ENCODE measurements at regions not wholly inside any gene's neighbourhood (a gene's known extent, or its start where the extent isn't known, plus 50 kb on each side); places are given as distances from the start of the nearest gene placed in this dataset.

DNA sequence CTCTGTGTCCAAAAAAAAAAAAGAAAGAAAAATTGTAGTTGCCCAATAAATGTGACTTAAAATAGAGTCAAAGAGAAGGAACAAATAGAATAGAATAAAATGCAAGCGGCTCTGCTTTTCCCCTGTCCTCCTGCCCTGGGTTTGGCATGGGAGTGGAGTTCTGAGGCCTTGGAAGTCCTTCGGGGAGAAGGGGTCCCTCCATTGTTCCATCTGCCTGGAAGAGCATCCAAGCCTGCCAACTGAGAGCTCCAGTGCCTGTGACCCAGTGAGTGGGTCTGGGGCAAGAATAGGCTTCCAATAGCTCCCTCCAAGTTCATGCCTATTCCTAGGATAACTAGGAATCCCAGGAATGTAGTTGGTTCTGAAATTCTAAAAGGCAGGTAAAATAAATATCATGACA, 321.4 kb downstream of the MYCN start:
- DNase-seq (ENCODE audit: low read depth in 2 of 3, low spot score in 1 of 3) = no peak

DNA sequence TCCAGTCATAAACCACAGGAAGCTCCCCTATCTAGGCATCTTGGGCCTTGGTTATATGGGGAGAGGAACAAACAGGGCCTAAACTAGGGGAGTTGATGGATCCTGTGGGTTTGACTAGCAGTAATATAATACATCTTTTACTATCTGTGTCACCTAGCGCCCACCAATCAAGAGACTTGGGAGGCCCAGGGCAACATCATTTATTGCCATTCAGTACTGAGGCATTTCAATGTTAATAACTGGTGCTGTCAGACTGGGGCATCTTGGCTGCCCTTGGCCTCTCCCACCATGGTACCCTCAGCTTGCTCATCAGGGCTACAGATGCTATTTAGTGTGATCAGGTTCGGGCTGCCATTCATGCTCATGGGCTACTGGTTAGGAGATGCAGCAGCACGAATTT, 320.7 kb downstream of the MYCN start:
- no peak for DNase-seq (ENCODE audit: low read depth in 2 of 3, low spot score in 1 of 3)

DNA sequence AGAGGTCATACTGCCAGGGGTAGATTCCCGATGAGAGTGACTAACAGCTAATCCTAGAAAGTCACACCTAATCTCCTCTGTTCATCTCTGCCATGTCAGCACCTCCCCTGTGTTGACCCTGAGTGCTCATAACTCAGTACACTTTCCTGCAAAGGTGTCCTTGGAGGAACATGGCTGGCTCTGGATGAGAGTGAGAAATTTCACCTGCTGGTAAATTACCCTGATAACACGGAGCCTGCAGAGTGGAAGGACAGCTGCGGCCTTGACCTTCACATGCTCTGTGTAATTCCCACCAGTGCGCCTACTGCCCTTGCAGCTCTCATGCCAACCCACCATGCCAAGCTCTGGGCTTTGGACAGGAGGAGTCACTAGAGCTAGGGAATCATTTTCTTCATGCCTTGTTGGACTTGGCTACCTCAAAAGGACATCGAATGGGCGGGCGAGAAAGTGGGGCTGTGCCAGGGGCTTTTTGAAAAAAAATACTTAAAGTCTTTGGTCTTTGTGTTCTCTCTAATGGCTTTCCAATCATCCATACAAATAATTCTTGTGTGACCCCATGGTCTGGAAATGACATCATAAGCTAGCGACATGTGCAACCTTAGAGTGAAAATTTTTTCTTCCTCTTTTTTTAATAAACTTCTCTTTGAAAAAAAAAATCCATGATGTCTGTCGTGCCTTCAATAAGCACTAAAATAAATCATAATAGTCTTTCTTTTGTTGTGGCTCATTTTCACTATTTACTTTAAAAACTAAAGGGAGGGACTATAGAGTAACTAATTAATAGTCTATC, 319.9 kb downstream of the MYCN start:
- no peak for DNase-seq (ENCODE audit: low read depth in 2 of 3, low spot score in 1 of 3)

DNA sequence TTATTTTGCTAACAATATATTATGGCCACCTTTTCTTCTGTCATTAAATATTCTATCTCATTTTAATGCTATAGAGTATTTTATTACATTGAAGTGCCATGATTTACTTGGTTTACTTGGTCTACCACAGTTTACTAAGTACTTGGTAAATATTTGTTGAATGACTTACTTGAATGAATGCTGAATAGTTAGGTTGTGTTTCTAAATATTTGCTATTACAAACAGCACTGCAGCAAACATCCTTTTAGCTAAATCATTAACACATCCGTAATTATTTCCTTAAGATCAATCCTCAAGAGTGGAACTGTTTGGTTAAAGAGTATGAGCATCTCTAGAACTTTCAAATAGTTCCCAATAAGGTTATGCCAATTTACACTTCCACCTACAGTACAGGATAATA, 318.7 kb downstream of the MYCN start:
- DNase-seq (ENCODE audit: low read depth in 2 of 3, low spot score in 1 of 3) = no peak

DNA sequence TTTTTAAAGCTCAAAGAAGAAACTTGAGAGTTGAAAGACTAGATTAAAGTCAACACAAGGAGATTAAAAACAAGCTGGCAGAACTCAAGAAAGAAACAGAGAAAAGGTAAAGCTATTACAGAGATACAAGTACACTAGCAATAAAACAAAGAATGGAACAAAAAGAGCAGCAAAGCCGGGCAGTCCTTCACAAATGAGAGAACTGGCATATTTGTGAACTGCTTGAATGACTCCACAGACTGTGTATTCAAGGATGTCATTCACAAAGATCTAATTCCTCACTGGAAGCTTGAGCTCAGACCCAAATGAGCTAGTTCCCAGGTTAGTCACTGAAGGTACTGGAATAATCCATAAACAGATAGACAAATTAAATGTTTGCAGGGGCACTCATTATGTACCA, 318.0 kb downstream of the MYCN start:
- DNase-seq (ENCODE audit: low read depth in 2 of 3, low spot score in 1 of 3) = no peak

DNA sequence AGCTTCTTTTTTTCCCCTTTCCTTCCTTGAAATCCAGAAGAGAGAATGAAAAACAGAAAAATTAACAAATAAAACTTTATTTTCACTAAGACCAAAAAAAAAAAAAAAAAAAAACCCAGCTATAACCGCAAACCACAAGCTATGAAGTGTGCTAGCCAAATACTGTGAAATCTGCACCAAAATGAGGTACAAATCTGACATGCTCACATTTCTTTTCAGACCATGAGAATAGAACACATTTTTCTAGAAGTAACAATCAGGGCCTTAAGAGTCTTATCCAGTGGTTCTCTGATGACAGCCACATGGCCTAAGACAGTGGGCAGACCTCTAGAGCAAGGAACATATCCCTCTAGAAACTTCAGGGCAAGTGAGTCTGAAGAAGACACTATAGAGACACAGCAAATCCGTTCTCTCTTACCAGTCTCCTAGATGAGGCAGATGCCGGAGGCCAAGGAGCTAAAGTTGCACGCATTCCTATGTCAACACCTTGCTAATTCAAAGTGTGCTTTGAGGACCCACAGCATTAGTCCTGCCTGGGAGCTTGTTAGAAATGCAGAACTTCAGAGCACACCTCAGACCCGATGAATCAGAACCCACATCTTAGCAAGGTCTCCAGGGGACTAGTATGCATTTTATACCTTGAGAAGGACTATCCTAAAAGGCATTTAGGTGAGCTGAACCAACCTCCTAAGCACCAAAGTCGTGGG, 317.1 kb downstream of the MYCN start:
- DNase-seq (ENCODE audit: low read depth in 2 of 3, low spot score in 1 of 3) = no peak

DNA sequence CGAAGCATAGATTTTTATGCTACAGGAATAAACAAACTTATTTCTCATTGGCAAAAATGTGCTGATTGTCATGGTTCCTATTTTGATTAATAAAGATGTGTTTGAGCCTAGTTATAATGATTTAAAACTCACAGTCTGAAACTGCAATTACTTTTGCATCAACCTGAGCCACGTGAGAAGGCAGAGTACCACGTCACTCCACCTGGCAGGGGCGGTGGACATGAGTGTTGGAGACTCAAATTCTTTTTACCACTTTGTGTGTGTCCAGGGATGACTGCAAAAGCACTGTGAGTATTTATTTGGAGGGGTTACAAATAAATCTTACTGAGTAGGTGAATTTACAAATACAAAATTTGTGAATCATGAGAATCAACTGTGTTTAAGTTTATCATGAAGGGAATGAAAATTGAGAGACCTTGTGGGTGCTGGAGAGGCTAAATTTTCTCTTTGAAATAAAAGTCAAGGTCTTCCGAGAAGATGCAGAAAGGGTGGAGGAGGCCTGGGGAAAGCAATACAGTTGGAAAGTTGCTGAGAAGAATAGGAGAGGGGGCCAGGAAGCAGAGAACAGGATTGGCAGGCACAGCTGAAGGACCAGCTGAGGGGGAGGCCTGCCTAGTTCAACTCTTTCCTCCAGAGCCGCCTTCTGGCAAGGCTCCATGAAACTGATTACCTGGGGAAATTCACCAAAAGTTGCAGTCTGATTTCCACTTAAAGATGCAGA, 316.4 kb downstream of the MYCN start:
- DNase-seq (ENCODE audit: low read depth in 2 of 3, low spot score in 1 of 3) = no peak

DNA sequence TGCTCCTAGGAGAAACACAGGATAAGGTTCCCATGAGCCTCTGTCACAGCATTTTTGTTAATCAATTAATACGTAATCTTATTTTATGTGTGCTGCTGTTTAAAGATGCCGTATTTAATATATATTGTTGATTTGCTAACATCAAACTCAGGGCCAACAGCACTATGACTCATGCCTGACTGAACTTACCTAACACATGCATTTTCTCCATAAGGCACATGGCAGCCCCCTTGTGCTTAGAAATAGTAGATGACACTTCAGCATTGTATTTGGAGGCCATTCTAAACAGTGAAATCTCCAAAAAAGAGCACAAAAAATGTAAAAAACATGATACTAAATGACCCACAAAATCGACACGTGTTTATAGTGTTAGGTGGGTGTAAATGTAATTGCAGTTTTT, 314.8 kb downstream of the MYCN start:
- no peak for DNase-seq (ENCODE audit: low read depth in 2 of 3, low spot score in 1 of 3)

DNA sequence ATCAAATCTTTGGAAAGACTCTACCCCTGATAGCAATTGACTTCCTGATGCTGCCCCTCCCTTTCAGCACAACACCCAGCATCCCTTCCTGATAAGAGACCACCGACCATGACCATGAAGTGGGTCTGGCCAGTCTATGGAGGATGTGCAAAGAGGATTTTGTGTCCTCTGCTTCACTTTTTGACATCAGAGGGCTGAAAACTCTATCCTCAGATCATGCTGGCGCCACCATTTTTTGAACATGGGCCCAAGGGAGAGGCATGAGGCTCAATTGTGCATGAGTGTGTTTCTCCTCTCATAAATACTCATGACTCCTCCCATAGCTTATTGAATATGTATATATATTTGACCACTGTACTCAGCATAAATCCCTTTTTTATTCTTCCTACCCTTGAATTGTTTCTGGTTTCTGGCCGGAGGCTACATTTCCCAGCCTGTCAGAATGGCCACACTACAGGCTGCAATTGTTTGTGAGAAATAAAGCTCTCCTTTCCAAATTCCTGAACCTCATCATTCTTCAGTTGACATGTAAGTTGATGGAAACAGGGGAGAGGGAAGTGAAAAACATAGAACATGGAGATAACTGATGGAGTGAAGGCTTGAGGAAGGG, 314.1 kb downstream of the MYCN start:
- DNase-seq (ENCODE audit: low read depth in 2 of 3, low spot score in 1 of 3) = no peak

DNA sequence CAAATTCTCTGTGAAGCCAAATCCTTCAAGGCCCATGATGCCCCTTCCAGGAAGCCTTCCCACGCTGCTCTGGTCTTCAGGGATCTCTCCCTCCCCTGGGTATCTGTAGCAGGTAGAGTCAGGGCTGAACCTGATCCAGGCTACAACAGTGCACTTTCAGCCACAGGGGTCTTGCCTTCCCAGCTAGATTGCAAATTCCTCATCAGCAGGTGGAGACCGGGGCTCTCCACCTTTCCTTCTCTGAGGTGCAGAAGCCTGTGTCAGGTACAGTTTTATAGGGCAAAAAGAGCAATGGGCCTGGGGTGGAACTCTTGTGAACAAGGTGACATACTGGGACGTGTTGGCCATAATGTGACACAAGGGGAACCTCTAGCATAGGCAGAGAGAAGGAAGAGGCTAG, 312.9 kb downstream of the MYCN start:
- DNase-seq (ENCODE audit: low read depth in 2 of 3, low spot score in 1 of 3) = no peak

DNA sequence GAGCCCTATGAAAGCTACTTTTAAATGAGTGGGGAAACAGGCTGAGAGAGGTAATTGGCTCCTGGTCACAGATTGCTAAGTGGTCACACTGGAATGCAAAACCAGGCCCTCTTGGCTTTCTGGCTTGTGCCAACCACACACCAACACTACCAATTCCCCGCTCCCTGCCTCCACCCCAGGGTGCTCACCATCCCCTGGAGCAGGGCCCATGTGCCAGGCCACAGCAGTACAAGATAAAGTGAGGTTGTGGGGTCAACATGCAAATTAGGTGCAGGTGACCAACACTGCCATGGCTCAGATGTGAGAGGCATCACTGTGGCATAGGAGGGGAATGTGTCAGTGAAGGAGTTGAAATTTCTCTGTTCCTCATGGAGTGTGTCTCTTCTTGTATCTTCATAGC, 312.5 kb downstream of the MYCN start:
- no peak for DNase-seq (ENCODE audit: low read depth in 2 of 3, low spot score in 1 of 3)

DNA sequence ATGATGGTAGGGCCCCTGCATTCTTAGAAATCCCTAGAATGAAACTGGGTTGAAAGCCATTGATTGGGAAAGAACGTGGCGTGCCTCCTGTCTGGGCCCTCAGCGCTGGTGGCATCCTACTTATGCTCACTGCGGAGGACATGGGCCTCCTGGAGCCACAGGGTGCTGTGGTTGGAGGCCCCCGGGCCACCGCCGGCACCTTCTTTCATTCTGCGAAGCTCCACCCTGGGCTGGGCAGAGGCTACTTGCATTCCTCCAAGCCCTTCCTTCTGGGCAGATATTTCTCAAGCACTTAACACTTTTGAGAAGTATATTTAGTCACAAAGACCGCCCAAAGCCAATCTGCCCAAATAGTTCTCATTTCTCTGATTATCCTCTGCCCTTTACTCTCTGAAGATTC, 311.9 kb downstream of the MYCN start:
- DNase-seq (ENCODE audit: low read depth in 2 of 3, low spot score in 1 of 3) = no peak

DNA sequence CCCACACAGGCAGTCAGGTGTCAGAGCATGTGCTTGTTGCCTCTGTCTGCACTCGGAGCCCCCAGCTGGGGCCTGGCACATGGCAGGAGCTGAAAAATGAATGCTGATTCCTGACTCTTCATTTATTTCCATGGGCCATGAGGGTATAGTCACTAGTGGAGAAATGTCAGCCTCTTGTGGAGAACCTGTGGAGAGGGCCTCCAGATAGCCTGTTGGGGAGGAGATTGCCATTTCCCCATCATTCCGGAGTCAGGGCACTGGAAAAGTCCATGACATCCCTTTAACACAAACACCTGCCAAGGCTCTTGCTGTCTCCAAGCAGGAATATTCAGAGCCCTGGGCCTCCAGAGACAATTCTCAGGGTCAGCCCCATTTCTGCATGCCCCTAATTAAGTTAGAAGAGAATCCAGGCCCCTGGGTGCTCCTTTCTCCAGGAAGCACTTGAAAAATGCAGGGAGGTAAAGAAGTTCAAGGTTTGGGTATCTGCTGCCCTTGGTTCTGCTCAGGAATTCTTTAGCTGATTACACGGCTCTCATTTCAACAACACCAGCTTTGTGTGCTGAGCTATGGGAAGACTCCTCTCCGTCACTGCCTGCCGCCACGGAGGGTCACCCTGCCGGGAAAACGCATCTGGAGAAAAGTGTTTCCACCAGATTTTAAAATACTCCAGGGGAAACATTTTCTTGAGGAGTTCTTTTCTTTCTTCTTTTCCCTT, 311.3 kb downstream of the MYCN start:
- no peak for DNase-seq (ENCODE audit: low read depth in 2 of 3, low spot score in 1 of 3)

DNA sequence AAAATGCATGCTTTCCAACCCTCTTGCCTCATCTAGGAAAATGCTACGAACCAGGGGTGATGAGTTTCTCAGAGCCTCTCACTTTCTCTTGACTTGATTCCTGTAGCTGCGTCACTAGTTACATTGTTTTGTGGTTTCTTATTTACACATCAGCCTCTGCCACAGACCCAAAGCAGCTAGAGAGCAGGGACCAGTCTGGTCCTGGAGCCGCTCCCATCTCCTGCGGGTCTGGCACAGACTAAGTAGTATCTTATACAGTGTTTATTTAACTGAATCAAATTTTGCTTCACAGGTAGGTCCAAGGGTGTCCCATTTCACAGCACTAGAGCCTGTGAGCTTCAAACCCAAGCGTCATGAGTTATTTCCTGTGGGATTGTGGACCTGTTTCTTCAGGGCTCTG, 310.5 kb downstream of the MYCN start:
- no peak for DNase-seq (ENCODE audit: low read depth in 2 of 3, low spot score in 1 of 3)

DNA sequence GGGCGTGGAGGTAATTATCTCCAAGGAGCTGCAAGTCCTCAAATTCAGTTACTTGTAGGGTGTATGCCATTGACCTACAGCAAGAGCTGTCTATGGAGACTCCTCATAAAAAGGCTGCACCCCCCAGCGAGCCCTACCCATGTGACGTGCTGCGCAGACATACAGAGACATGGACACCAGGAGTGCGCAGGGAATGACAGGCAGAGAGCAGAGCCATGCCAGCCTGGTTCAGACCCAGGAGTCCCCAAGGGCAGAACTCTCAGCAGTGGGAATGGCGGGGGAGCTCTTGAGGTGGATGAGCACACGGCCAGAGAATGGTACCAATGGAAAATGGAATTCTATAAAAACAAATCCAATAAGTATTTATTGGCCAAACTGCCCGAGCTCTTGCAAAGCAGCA, 310.1 kb downstream of the MYCN start:
- DNase-seq (ENCODE audit: low read depth in 2 of 3, low spot score in 1 of 3) = no peak

DNA sequence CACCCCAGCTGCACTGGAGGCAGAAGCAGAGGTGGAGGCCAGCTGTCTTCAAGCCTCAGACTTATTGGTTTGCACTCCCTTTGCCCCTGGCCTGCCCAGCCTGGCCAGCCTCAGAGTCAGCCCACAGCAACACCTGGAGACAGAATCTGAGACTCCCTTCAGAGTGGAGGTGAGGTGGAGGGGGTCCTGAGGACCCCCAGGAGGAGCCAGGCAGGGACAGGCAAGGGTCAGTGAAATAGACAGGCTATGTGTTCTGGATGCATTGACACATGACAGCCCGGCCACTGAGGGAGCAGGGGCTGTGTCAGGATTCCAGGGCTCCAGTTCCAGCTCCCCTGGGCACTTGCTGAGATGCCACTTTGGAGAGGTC, 309.7 kb downstream of the MYCN start:
- no peak for DNase-seq (ENCODE audit: low read depth in 2 of 3, low spot score in 1 of 3)

DNA sequence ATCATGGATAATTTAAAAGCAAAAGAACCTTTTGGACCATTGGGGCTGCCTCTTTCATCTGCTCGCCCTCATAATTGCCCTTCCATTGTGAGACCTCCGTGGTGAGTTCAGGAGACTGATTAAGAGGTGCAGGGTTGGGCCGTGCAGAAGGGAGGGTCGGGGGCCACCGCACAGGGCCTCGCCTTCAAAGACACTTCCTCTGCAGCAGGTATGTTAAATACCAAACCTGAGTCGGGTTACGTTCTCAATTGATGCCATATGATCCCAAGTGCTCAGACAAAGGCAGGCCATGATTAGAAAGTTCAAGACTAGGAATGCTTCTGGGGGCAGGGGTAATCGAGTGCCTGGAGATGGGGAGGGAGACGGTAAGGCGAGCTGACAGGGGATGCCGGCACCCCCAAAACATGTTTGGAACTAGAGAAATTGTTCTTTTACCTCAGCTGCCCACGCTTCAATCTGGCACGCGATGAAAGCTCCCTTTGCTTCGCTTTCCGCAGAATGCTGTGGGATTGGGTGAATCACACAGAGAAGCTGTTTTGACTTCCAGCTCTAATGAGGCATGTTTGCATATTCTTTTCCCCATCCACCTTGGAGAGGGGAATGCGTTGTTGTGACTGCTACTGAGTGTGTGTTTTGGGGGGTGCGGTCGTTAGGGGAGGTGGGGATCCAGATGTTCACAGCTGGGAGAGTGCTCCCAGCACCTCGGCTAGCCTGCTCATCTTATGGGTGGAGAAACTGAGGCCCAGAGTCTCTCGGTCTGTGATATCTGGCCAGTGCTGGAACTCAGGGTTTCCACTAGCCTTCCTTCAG, 309.1 kb downstream of the MYCN start:
- DNase-seq (ENCODE audit: low read depth in 2 of 3, low spot score in 1 of 3) = no peak

DNA sequence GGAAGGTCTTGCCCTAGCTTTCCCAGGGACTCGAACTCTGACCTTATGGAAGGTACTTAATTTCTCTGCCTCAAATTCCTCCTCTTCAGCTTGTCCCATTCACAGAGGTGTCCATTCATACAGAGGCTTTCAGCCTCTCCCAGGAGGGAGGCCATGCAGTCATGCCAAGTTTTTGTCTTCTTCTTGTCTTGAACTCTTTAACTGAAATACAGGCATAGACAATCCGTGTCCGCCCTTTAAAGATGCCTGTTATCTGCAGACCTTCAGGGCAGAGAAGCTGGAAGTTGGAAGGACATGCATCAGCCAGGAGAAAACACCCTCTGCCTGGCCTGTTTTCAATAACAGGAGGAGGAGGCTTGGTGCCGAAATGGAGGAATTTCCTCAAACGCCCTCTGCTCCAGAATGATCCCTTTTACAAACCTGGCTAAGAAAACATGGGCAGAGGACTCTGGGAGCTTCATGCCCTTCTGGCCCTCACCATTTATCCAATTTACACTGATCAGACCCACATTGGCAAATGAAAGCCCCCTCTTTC, 308.3 kb downstream of the MYCN start:
- no peak for DNase-seq (ENCODE audit: low read depth in 2 of 3, low spot score in 1 of 3)

DNA sequence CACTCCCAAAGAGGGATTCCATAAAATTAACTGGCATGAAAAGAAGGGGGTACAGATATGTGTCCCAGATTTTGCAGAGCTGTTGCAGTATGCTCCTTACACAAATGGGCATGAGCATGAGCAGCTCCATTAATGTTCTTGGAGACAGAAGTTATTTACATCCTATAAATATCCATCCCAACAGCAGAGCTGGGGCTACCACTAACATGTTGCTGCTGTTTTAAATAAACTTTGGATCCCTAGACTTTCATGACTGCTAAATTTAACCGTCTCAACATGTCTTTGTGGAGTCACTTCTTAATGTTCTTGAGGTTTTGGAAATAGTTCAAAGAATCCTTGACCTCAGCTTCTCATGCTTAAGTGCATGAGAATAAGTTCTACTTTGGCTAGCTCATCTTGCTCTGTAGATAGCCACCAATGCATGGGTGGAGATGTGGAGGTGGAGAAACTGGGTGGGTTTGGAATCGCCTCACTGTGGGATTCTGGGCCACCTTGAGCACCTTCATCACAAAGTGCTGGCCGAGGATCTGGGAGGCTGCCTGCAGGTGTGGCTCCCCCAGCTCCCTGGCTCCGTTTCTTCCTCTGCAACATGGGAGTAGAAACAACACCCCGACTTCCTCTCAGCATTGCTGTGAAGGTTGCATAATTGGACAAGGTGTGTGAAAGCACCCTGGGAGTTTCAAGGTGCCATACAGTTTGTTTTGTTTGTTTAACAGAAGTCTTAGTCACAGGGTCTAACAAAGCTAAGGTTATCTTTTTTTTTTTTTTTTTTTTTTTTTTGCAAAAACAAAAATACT, 307.2 kb downstream of the MYCN start:
- DNase-seq (ENCODE audit: low read depth in 2 of 3, low spot score in 1 of 3) = no peak
